HepG2 (cell line): ENCODE measurements at regions not wholly inside any gene's neighbourhood (a gene's known extent, or its start where the extent isn't known, plus 50 kb on each side); places are given as distances from the start of the nearest gene placed in this dataset.

Source experiments
- ATAC-seq: fragments of 200-7000 bp; cut with Tn5 transposase; 3 replicates; pipeline ENCODE4 v1.9.1; 2020; ENCODE audit warnings: mild to moderate bottlenecking, moderate library complexity
- BruUV-seq: library from RNA; stranded (reverse); fragments of 400-500 nt; replicated peaks from 2 replicates; lab custom pipeline; 2021; lab: Mats Ljungman, UMichigan
- CTCF ChIA-PET: fragments of 300-600 bp; formaldehyde crosslinking; extraction: SDS; loops from one replicate; lab custom pipeline; 2021; ENCODE audit warnings: low total read pairs, inconsistent platforms, low intra/inter-chr PET ratio; lab: Yijun Ruan, JAX
- POLR2A ChIA-PET: fragments of 350-600 bp; sonication (Branson Sonifier 250); formaldehyde crosslinking; loops from one replicate; lab custom pipeline; 2020; ENCODE audit warnings: antibody characterized with exemption, inconsistent platforms; lab: Yijun Ruan, JAX
- DNase-seq: peaks from one replicate; pipeline ENCODE4 v3.0.0-alpha.2; 2015; ENCODE audit warnings: low spot score
- FAIRE-seq: peaks from 3 replicates; lab custom pipeline; 2011; peaks lifted over from hg19 to GRCh38; lab: Jason Lieb, UNC
- H2AFZ ChIP-seq: one replicate; pipeline ENCODE4 v1.6.1; 2011; ENCODE audit warnings: low read length, inconsistent platforms
- H3K27ac ChIP-seq: fragments of 300-600 bp; 3 replicates; pipeline ENCODE4 v1.8.0; 2011; ENCODE audit warnings: mixed run types, mild to moderate bottlenecking, mixed read lengths, low read length, inconsistent platforms; ENCODE audit not compliant: insufficient read depth; ENCODE audit errors: extremely low read length
- H3K27me3 ChIP-seq, 2 experiments: fragments of 200-600 bp in 1 of 2; 2 replicates in 1 of 2; 3 replicates in 1 of 2; pipeline versions ENCODE4 v1.6.0 to v1.8.0; 2011; ENCODE audit warnings: low read length in 2 of 2, mild to moderate bottlenecking in 2 of 2, moderate library complexity in 2 of 2, inconsistent platforms in 1 of 2; ENCODE audit not compliant: insufficient read depth in 2 of 2, control insufficient read depth in 1 of 2
- H3K36me3 ChIP-seq, 2 experiments: fragments of 200-600 bp in 1 of 2; replicated peaks in 1 of 2; 2 replicates in 1 of 2; 3 replicates in 1 of 2; pipeline versions ENCODE4 v1.5.1 to v1.8.0; 2011; ENCODE audit warnings: low read length in 2 of 2, inconsistent platforms in 1 of 2; ENCODE audit not compliant: insufficient read depth in 2 of 2, control insufficient read depth in 1 of 2
- H3K4me1 ChIP-seq: 2 replicates; pipeline ENCODE4 v1.5.1; 2012; ENCODE audit warnings: low read length, inconsistent platforms; ENCODE audit not compliant: insufficient read depth
- H3K4me2 ChIP-seq: 2 replicates; pipeline ENCODE4 v1.6.0; 2011; ENCODE audit warnings: low read depth, low read length, inconsistent platforms
- H3K4me3 ChIP-seq, 3 experiments: fragments of 200-600 bp in 1 of 3; sonication (generic), shearing (Covaris generic) in 1 of 3; replicated peaks in 1 of 3; 2 replicates each; pipeline ENCODE4 v1.5.1; 2011 to 2016; ENCODE audit warnings: low read length in 3 of 3, inconsistent platforms in 2 of 3, low read depth in 2 of 3, mild to moderate bottlenecking in 2 of 3, control low read depth in 1 of 3, mixed read lengths in 1 of 3; ENCODE audit not compliant: insufficient read depth in 1 of 3
- H3K79me2 ChIP-seq: one replicate; pipeline ENCODE4 v1.6.1; 2011; ENCODE audit warnings: low read length, inconsistent platforms; ENCODE audit not compliant: insufficient read depth
- H3K9ac ChIP-seq: 2 replicates; pipeline ENCODE4 v1.6.0; 2011; ENCODE audit warnings: mild to moderate bottlenecking, low read depth, low read length, inconsistent platforms; ENCODE audit not compliant: insufficient read depth
- H3K9me3 ChIP-seq: 2 replicates; pipeline ENCODE4 v1.5.1; 2012; ENCODE audit warnings: mild to moderate bottlenecking, low read length
- H4K20me1 ChIP-seq: 2 replicates; pipeline ENCODE4 v1.6.0; 2011; ENCODE audit warnings: inconsistent platforms, mild to moderate bottlenecking, low read length, moderate library complexity; ENCODE audit not compliant: insufficient read depth
- EED ChIP-seq: sonication (generic); formaldehyde crosslinking; IDR thresholded peaks from 2 replicates; pipeline ENCODE4 v1.5.0; 2020; ENCODE audit warnings: mild to moderate bottlenecking, missing genetic modification reagents
- GABPB1 ChIP-seq: IDR thresholded peaks from 2 replicates; pipeline ENCODE4 v1.6.1; 2016; ENCODE audit warnings: mild to moderate bottlenecking, missing genetic modification reagents, moderate library complexity, missing compliant biosample characterization
- HDAC6 ChIP-seq: fragments of 200-600 bp; sonication (generic); IDR thresholded peaks from 2 replicates; pipeline ENCODE4 v1.7.0; 2017; ENCODE audit warnings: mild to moderate bottlenecking, antibody characterized with exemption, low read length, low read depth
- MEIS1 ChIP-seq: sonication (generic); formaldehyde crosslinking; IDR thresholded peaks from 2 replicates; pipeline ENCODE4 v1.9.0; 2021; ENCODE audit warnings: mild to moderate bottlenecking, missing genetic modification reagents, moderate library complexity, borderline replicate concordance
- PRDM10 ChIP-seq: sonication (generic); formaldehyde crosslinking; IDR thresholded peaks from 2 replicates; pipeline ENCODE4 v1.4.0; 2020; ENCODE audit warnings: low read depth, missing genetic modification reagents
- RBM22 ChIP-seq: fragments of 200-400 bp; formaldehyde crosslinking; optimal IDR thresholded peaks from 2 replicates; pipeline ENCODE3; 2017; ENCODE audit warnings: mild to moderate bottlenecking, low read length, moderate library complexity
- SALL2 ChIP-seq: sonication (generic); formaldehyde crosslinking; IDR thresholded peaks from 2 replicates; pipeline ENCODE4 v1.8.1; 2023; ENCODE audit warnings: mild to moderate bottlenecking, missing genetic modification reagents, inconsistent platforms
- SRSF4 ChIP-seq: fragments of 200-400 bp; formaldehyde crosslinking; IDR thresholded peaks from one replicate; pipeline ENCODE4 v1.6.1; 2018; ENCODE audit warnings: mild to moderate bottlenecking, low read depth, low read length, moderate library complexity; ENCODE audit not compliant: poor library complexity, severe bottlenecking
- TFDP1 ChIP-seq: IDR thresholded peaks from 2 replicates; pipeline ENCODE4 v1.6.1; 2016; ENCODE audit warnings: missing compliant biosample characterization, missing genetic modification reagents, borderline replicate concordance
- TRAFD1 ChIP-seq: sonication (generic); formaldehyde crosslinking; IDR thresholded peaks from 2 replicates; pipeline ENCODE4 v1.5.1; 2020; ENCODE audit warnings: missing genetic modification reagents, mild to moderate bottlenecking, borderline replicate concordance
- ZFP91 ChIP-seq: sonication (generic); formaldehyde crosslinking; IDR thresholded peaks from 2 replicates; pipeline ENCODE4 v1.9.0; 2022; ENCODE audit warnings: missing genetic modification reagents, mild to moderate bottlenecking, borderline replicate concordance
- ZNF343 ChIP-seq: sonication (generic); formaldehyde crosslinking; IDR thresholded peaks from 2 replicates; pipeline ENCODE4 v1.4.0; 2020; ENCODE audit warnings: mild to moderate bottlenecking, missing genetic modification reagents
- ZNF430 ChIP-seq: sonication (generic); formaldehyde crosslinking; IDR thresholded peaks from 2 replicates; pipeline ENCODE4 v1.9.0; 2021; ENCODE audit warnings: mild to moderate bottlenecking, missing genetic modification reagents
- ZNF792 ChIP-seq: IDR thresholded peaks from 2 replicates; pipeline ENCODE4 v1.6.1; 2016
- WGBS: methylation state at CpG from one replicate; pipeline ENCODE4 v1.1.6; 2017; ENCODE audit warnings: low lambda C conversion rate; 5-methylcytosine and 5-hydroxymethylcytosine counted together
- in situ Hi-C: cut with HindIII; loops from 2 replicates; pipeline ENCODE4 v1.10.0; 2017; ENCODE audit warnings: low pct_unique_long_range_greater_than_20kb; ENCODE audit not compliant: extremely low pct_ligation_motif_present
- intact Hi-C: fragments of 100-400 bp; cut with micrococcal nuclease; formaldehyde crosslinking; loops from one replicate; pipeline ENCODE4 v1.10.0; 2022; ENCODE audit not compliant: unreplicated experiment

GRCh38 chr9:117574099-117574498 is 130.1 kb upstream of the TLR4 start (continued):
- TF ChIP-seq ZFP91 = no peak
- no peak for TF ChIP-seq GABPB1 (CRISPR knock-in tag)
- TF ChIP-seq RBM22 = no peak
- TF ChIP-seq ZNF430 = no peak
- no peak for TF ChIP-seq TFDP1 (CRISPR knock-in tag)
- no peak for TF ChIP-seq ZNF343 (CRISPR knock-in tag)
- no peak for TF ChIP-seq MEIS1 (CRISPR knock-in tag)
- TF ChIP-seq SRSF4 = no peak

GRCh38 chr9:117564839-117565238 is 139.4 kb upstream of the TLR4 start:
- Histone ChIP-seq H3K36me3 (no peaks in the 10 kb centered on the region), H3K4me3 (no peak overlapping the region), H3K4me1 (no peaks in the 10 kb centered on the region), H3K4me2 (no peak overlapping the region), H3K9me3 (no peaks in the 10 kb centered on the region), H2AFZ (no peak overlapping the region), H4K20me1 (no peaks in the 10 kb centered on the region), H3K27ac (no peak overlapping the region), H3K79me2 (no peaks in the 10 kb centered on the region), H3K9ac (no peak overlapping the region), H3K27me3 (no peaks in the 10 kb centered on the region)
- ChIA-PET POLR2A (no interaction called here), CTCF (no interaction called here)
- 36% methylated on average over 1 of the region's 1 CpG for WGBS
- no peak for DNase-seq
- intact Hi-C loops (no loop called here), in situ Hi-C loops (no loop called here)
- BruUV-seq = no TSS peak
- no peak for FAIRE-seq
- no peak for ATAC-seq
- no peak for TF ChIP-seq ZNF792 (CRISPR knock-in tag)
- no peak for TF ChIP-seq EED (CRISPR knock-in tag)
- no peak for TF ChIP-seq TRAFD1 (CRISPR knock-in tag)
- TF ChIP-seq HDAC6 = no peak
- TF ChIP-seq PRDM10 (CRISPR knock-in tag) = no peak
- TF ChIP-seq SALL2 (CRISPR knock-in tag) = no peak
